ENCODE measurements at regions not wholly inside any gene's neighbourhood (a gene's known extent, or its start where the extent isn't known, plus 50 kb on each side); places are given as distances from the start of the nearest gene placed in this dataset.
"Not testable (repeated sequence)": the region's sequence is repeated elsewhere in the genome, so short reads cannot be mapped to it uniquely, and the experiment has no call there.

GRCh38 chr6:135606392-135606791 lies 108.9 kb upstream of the AHI1 start:
- DNase-seq = no peak

DNA sequence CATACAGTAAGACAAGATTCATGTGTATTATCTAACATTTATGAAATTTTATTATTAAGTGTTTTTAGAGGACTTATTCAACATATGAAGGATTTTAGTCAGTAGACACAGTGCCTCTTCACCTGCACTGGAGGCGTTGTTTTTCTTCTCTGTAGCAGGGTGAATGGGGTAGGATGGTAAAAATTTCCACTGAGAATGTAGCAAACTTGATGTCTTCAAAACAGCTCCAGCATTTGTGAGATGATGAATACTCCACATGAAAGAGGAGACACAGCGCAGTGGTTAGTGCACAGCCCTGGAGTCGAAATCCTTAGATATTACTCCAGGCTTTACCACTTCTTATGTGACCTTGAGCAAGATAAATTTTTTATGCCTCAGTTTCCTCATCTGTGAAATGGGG lies 110.5 kb upstream of the AHI1 start:
- DNase-seq = no peak

DNA sequence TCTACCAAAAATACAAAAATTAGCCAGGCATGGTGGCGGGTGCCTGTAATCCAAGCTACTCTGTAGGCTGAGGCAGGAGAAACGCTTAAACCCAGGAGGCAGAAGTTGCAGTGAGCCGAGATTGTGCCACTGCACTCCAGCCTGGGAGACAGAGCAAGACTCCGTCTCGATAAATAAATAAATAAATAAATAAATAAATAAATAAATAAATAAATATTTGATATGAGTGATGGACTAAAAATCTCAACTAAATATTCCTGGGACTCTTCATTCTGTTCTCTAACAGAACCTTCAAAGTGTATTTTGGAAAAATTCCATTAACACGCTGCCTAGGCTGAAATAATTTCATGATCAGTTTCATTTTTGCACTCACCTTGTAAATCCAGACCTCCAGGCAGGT lies 112.7 kb upstream of the AHI1 start:
- not testable (repeated sequence) for DNase-seq

DNA sequence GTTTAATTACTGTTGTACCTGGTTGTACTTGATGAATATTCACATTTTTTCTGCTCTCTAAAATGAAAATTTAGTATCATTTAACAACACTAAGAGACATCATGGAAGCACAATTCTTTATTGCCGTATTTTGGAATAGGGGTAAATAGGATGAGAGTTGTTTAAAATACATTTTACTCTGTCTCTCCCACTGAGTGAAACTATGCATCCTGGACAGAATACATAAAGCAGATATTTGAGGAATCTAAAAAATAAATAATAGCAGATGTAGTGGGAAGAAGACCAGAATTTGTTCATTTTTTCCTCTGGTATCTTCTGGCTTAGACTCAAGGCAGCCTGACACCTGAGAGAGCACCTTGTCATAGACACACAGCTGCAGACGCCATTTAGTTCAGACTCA lies 119.1 kb upstream of the AHI1 start:
- DNase-seq = no peak

- no peak for DNase-seq
Observed at GRCh38 chr6:135617222-135617621, 119.7 kb upstream of the AHI1 start.

GRCh38 chr6:135622081-135622480 lies 124.5 kb upstream of the AHI1 start:
- DNase-seq = no peak

GRCh38 chr6:135623979-135624378 lies 126.4 kb upstream of the AHI1 start:
- DNase-seq = no peak

DNA sequence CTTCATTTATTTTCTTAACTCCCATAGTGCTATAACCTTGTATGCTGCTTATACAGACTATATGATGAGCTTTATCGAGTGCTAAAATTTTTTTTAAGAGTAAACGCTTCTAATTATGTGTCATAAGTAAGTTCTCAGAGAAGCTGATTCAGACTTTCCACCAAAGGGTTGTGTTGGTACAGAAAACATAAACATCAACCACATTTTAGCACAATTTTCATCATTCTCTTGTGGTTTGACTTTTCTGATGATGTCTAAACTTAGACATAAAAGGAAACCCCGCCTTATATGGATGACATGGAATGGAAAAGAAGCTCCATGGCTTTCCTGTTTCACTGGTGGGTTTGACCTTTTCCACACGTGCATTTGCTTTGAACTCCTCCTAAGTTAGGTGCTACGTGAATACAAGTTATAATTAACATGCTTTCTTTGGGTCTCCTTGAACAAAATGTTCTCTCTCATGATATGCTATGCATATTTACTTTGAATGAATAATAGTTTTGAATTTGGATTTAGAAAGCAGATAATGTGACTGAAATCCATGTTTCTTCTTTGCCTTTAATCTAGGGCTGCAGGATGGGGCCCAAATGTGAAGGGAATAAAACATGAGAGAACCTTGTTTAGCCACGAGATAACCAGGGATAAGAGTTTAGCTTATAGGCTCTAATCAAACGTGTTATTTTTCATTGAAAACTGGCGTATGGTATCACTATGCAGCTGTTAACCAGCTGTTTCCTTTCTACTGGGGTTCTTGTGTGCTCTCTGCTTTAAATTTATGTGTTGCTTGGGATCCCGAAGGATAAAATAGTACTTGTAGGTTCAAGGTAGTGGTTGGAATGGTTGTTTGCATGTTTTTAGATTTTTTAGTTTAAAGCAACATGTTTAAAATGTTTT lies 127.1 kb upstream of the AHI1 start:
- DNase-seq = peak; percentile 6

GRCh38 chr6:135626001-135626400 lies 128.5 kb upstream of the AHI1 start:
- DNase-seq = not testable (repeated sequence)

DNA sequence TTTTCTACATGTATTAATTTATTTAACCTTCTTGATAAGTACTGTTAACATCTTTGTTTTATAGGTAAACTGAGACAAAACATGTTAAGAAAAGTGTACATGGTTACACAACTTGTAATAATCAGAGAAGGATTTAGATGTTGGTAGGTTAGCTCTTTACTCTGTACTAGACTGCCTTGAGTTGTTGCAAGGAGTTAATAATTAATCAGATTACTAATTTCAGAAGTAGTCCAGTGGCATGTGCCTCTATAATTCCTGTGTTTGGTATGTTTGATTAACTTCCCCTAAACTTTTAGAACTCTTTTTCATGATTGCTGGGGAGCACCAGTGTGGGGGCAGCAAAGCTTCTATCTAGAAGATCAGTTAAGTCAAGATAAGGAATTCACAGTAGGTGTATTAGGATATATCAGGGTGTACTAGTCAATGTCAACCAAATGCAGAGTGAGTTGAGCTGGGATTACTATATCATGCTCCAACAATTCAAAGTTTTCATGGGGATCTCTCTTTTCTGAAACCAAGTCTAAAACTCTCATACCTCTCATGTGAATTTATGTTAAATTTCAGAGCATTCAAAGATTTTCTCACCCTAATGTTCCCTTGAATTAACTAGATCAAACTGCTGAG lies 129.7 kb upstream of the AHI1 start:
- DNase-seq = no peak

GRCh38 chr6:135630789-135631376 lies 133.3 kb upstream of the AHI1 start:
- no peak for DNase-seq

DNA sequence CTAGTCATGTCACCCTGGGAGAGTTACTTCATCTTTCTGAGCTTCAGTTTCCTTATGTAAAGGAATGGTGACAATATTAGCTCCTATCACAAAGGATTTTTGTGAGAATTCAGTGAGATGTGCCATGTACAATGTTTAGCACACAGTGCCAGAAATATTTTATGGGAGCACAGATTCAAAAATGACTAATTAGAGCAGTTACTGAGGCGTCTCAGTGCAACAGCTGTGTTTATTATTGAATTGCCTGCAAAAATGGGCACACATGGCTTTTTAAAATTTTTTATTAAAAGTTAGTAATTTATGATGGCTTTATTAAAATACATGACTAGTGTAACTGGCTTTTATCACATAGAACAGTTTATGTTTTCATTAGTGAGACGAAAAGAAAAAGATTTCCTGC lies 134.3 kb upstream of the AHI1 start:
- no peak for DNase-seq

- no peak for DNase-seq
Observed at GRCh38 chr6:135633573-135633972, 136.0 kb upstream of the AHI1 start.

DNA sequence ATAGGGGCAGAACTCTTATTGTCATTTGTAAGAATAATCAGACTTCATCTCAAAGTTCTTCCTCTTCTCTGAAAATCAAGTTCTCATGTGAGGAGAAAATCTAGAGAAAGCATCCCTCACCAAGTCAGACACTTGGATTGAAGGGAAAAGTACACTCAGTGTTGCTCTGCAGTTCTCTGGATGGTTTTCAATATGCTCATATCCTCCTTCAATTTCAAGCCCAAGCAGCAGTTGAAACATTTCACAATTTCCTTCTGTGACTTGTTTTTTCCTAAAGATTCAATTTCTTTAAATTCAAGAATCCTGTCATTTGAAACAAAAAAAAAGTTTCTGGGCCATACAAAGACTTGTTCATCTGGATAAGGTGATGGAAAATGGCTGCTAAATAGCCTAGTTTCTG lies 140.2 kb upstream of the AHI1 start:
- DNase-seq = no peak

- DNase-seq = no peak
Observed at GRCh38 chr6:135638108-135638507, 140.6 kb upstream of the AHI1 start.

GRCh38 chr6:135640048-135640447 lies 142.5 kb upstream of the AHI1 start:
- no peak for DNase-seq

DNA sequence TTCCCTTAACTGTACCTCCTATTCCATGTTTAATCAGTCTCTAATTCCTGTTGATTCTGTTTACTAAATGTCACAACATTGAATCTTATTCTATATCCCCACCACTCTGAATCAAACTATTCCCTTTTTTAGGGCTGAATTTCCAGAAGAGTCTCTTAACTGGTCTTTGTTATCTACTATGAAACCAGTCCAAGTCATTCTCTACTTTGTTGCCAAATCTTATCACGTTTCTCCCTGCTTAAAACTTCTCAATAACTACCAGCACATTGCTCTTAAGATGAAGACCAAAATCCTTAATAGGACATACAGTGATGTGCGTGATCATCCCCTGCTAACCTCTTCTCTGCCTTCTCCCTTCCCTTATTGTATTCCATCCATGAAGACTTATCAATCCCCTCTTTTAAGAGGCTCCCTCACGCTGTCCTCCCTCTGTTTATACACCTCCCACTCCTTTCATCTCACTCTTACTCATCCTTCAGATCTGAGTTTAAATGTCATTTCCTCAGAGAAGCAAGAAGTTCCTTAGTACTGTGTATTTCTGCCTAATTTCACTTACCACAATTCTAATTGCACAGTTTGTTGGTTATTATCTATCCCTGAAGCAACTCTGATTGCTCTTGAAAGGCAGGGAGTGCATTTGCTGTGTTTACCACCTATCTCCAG lies 143.0 kb upstream of the AHI1 start:
- DNase-seq = no peak

DNA sequence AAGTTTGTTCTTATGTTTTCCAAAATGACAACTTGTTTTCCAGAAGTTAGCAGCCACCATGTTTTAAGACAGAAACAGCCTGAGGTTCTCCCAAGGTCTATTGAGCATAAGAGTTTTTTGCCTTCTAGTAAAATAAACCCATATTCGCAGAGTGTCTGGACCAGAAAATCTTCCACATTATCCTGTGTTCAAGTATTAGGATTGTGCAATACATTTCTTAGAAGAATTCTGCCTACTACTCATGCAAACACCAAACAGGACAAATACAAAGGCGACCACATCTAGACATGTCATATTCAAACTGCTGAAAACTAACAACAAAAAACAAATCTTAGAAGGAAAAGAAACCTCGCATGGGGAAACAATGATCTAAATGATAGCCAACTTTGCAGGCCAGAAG lies 145.4 kb upstream of the AHI1 start:
- no peak for DNase-seq

DNA sequence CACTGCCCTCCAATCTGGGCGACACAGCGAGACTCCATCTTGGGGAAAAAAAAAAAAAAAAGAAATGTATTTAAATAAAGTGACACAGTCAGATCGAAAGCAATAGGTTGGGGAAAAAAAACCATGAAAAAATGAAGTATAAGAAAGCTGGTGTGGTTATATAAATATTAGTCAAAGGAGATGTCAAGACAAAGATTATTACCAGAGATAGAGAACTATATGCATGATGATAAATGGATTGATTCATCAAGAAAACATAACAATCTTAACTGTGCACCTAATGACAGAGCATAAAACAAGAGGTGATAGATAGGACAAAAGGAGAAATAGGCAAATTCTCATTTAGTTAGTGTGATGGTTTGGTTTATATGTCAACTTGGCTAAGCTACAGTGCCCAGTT lies 146.9 kb upstream of the AHI1 start:
- DNase-seq = no peak

GRCh38 chr6:135647521-135647920 lies 150.0 kb upstream of the AHI1 start:
- no peak for DNase-seq

GRCh38 chr6:135651964-135652755 lies 154.6 kb upstream of the AHI1 start:
- no peak for DNase-seq

- DNase-seq = no peak
Observed at GRCh38 chr6:135655055-135655454, 157.5 kb upstream of the AHI1 start.

GRCh38 chr6:135657207-135657606 lies 159.7 kb upstream of the AHI1 start:
- no peak for DNase-seq
